Hepatocyte (in vitro differentiated cells): ENCODE measurements at regions not wholly inside any gene's neighbourhood (a gene's known extent, or its start where the extent isn't known, plus 50 kb on each side); places are given as distances from the start of the nearest gene placed in this dataset.

Source experiments
- DNase-seq: peaks from one replicate; pipeline ENCODE4 v3.0.0-alpha.2; 2016; ENCODE audit warnings: low spot score
- H2AFZ ChIP-seq: fragments of 200-600 bp; sonication (generic); 2 replicates; pipeline ENCODE4 v1.6.0; 2016; ENCODE audit warnings: antibody characterized with exemption, mild to moderate bottlenecking
- H3K27ac ChIP-seq: fragments of 200-600 bp; sonication (generic); 2 replicates; pipeline ENCODE4 v1.5.1; 2016; ENCODE audit warnings: mild to moderate bottlenecking
- H3K27me3 ChIP-seq: fragments of 200-600 bp; sonication (generic); 2 replicates; pipeline ENCODE4 v1.6.1; 2016
- H3K36me3 ChIP-seq: fragments of 200-600 bp; sonication (generic); replicated peaks from 2 replicates; pipeline ENCODE4 v1.5.1; 2016; ENCODE audit warnings: low read depth; ENCODE audit not compliant: insufficient read depth
- H3K4me1 ChIP-seq: fragments of 200-600 bp; sonication (generic); 2 replicates; pipeline ENCODE4 v1.5.1; 2016; ENCODE audit warnings: mild to moderate bottlenecking, moderate library complexity; ENCODE audit not compliant: insufficient read depth
- H3K4me2 ChIP-seq: fragments of 200-600 bp; sonication (generic); 2 replicates; pipeline ENCODE4 v1.6.0; 2016
- H3K4me3 ChIP-seq: fragments of 200-600 bp; sonication (generic); 2 replicates; pipeline ENCODE4 v1.5.1; 2016; ENCODE audit warnings: mild to moderate bottlenecking
- H3K79me2 ChIP-seq: fragments of 200-600 bp; sonication (generic); 2 replicates; pipeline ENCODE4 v1.6.0; 2017; ENCODE audit warnings: mild to moderate bottlenecking
- H3K9me2 ChIP-seq: fragments of 200-600 bp; sonication (generic); replicated peaks from 2 replicates; pipeline ENCODE4 v1.6.0; 2017; ENCODE audit warnings: mild to moderate bottlenecking; ENCODE audit not compliant: insufficient read depth
- H3K9me3 ChIP-seq: fragments of 200-600 bp; sonication (generic); 2 replicates; pipeline ENCODE4 v1.5.1; 2016; ENCODE audit warnings: low read depth, mild to moderate bottlenecking
- H4K20me1 ChIP-seq: fragments of 200-600 bp; sonication (generic); 2 replicates; pipeline ENCODE4 v1.6.0; 2016; ENCODE audit warnings: mild to moderate bottlenecking; ENCODE audit not compliant: insufficient read depth, poor library complexity, severe bottlenecking
- CTCF ChIP-seq: fragments of 200-600 bp; sonication (generic); IDR thresholded peaks from 2 replicates; pipeline ENCODE4 v1.5.1; 2016; ENCODE audit warnings: antibody characterized with exemption, mild to moderate bottlenecking; ENCODE audit not compliant: poor library complexity
- EZH2 ChIP-seq: fragments of 200-600 bp; sonication (generic); IDR thresholded peaks from 2 replicates; pipeline ENCODE4 v1.6.1; 2016; ENCODE audit warnings: antibody characterized with exemption, mild to moderate bottlenecking, borderline replicate concordance
- EZH2phosphoT487 ChIP-seq: fragments of 200-600 bp; sonication (generic); IDR thresholded peaks from one replicate; pipeline ENCODE4 v1.6.1; 2018; ENCODE audit warnings: antibody characterized with exemption, mild to moderate bottlenecking, low read depth, moderate library complexity; ENCODE audit not compliant: unreplicated experiment, severe bottlenecking
- WGBS: methylation state at CpG from one replicate; pipeline ENCODE4 v1.1.6; 2016; ENCODE audit warnings: low lambda C conversion rate; ENCODE audit errors: missing lambda C conversion rate; 5-methylcytosine and 5-hydroxymethylcytosine counted together

GRCh38 chr2:12004713-12005112 is 258.3 kb downstream of the LPIN1 start:
- Histone ChIP-seq H3K9me3 (no peaks in the 10 kb centered on the region), H3K27ac (no peak overlapping the region), H2AFZ (no peak overlapping the region), H3K9me2 (no peaks in the 10 kb centered on the region), H3K27me3 (no peaks in the 10 kb centered on the region), H3K4me3 (no peak overlapping the region), H3K36me3 (no peaks in the 10 kb centered on the region), H3K79me2 (no peaks in the 10 kb centered on the region), H3K4me1 (peaks cover 17% of the 10 kb centered on the region), H3K4me2 (no peak overlapping the region), H4K20me1 (no peaks in the 10 kb centered on the region)
- WGBS, result 96% methylated on average over 6 of the region's 6 CpGs
- no peak for DNase-seq
- TF ChIP-seq EZH2 (no peak), CTCF (no peak), EZH2phosphoT487 (no peak)

- peak; percentile 17 for DNase-seq
- TF ChIP-seq EZH2phosphoT487 (no peak), EZH2 (no peak), CTCF (no peak)
- Histone ChIP-seq H2AFZ (no peak overlapping the region), H3K79me2 (no peaks in the 10 kb centered on the region), H3K4me1 (peaks cover 17% of the 10 kb centered on the region), H3K4me3 (no peak overlapping the region), H3K36me3 (no peaks in the 10 kb centered on the region), H3K4me2 (no peak overlapping the region), H3K27me3 (no peaks in the 10 kb centered on the region), H3K27ac (peak overlapping the region; percentile 76), H3K9me3 (no peaks in the 10 kb centered on the region), H3K9me2 (no peaks in the 10 kb centered on the region), H4K20me1 (no peaks in the 10 kb centered on the region)
- 59% methylated on average over 8 of the region's 8 CpGs for WGBS
Observed at GRCh38 chr2:12005886-12006681, 259.7 kb downstream of the LPIN1 start.

GRCh38 chr2:12006850-12007249 is 260.4 kb downstream of the LPIN1 start:
- WGBS, result 16% methylated on average over 4 of the region's 4 CpGs
- DNase-seq, result peak; percentile 56
- H3K9me3 ChIP-seq, result no peaks in the 10 kb centered on the region
- no peaks in the 10 kb centered on the region for H4K20me1 ChIP-seq
- H3K4me3 ChIP-seq, result no peak overlapping the region
- TF ChIP-seq EZH2phosphoT487 (no peak), EZH2 (no peak), CTCF (no peak)
- no peaks in the 10 kb centered on the region for H3K9me2 ChIP-seq
- H3K4me2 ChIP-seq, result no peak overlapping the region
- peaks cover 17% of the 10 kb centered on the region for H3K4me1 ChIP-seq
- H3K79me2 ChIP-seq, result no peaks in the 10 kb centered on the region
- no peaks in the 10 kb centered on the region for H3K36me3 ChIP-seq
- H3K27me3 ChIP-seq, result no peaks in the 10 kb centered on the region
- no peak overlapping the region for H2AFZ ChIP-seq
- peak overlapping the region; percentile 76 for H3K27ac ChIP-seq
